ENCODE measurements at regions not wholly inside any gene's neighbourhood (a gene's known extent, or its start where the extent isn't known, plus 50 kb on each side); places are given as distances from the start of the nearest gene placed in this dataset.
"Not testable (repeated sequence)": the region's sequence is repeated elsewhere in the genome, so short reads cannot be mapped to it uniquely, and the experiment has no call there.

- DNase-seq (no peak), ATAC-seq (no peak)
- Mint-ChIP-seq H3K27me3 (no peaks in the 10 kb centered on the region), H3K9me3 (no peaks in the 10 kb centered on the region), H3K4me3 (no peak overlapping the region), H3K27ac (no peak overlapping the region), H3K4me1 (no peaks in the 10 kb centered on the region)
Measured at GRCh38 chr9:99626426-99626825, 195.3 kb upstream of the NR4A3 start.

- no peak overlapping the region for H3K4me3 Mint-ChIP-seq
- H3K27ac Mint-ChIP-seq, result no peak overlapping the region
- no peaks in the 10 kb centered on the region for H3K27me3 Mint-ChIP-seq
- DNase-seq (no peak), ATAC-seq (no peak)
- no peaks in the 10 kb centered on the region for H3K4me1 Mint-ChIP-seq
- no peaks in the 10 kb centered on the region for H3K9me3 Mint-ChIP-seq
Measured at GRCh38 chr9:99628285-99628684, 193.4 kb upstream of the NR4A3 start.

GRCh38 chr9:99628849-99629620 is 192.7 kb upstream of the NR4A3 start:
- Mint-ChIP-seq H3K27me3 (no peaks in the 10 kb centered on the region), H3K4me1 (no peaks in the 10 kb centered on the region), H3K27ac (no peak overlapping the region), H3K4me3 (no peak overlapping the region), H3K9me3 (no peaks in the 10 kb centered on the region)
- ATAC-seq (no peak), DNase-seq (no peak)

- H3K9me3 Mint-ChIP-seq, result no peaks in the 10 kb centered on the region
- H3K27me3 Mint-ChIP-seq, result no peaks in the 10 kb centered on the region
- no peak for ATAC-seq
- H3K4me1 Mint-ChIP-seq, result no peaks in the 10 kb centered on the region
- H3K4me3 Mint-ChIP-seq, result no peak overlapping the region
- no peak for DNase-seq
- H3K27ac Mint-ChIP-seq, result no peak overlapping the region
Measured at GRCh38 chr9:99632349-99633038, 189.2 kb upstream of the NR4A3 start.

- no peaks in the 10 kb centered on the region for H3K27me3 Mint-ChIP-seq
- DNase-seq, result no peak
- ATAC-seq, result no peak
- no peak overlapping the region for H3K27ac Mint-ChIP-seq
- H3K9me3 Mint-ChIP-seq, result no peaks in the 10 kb centered on the region
- H3K4me1 Mint-ChIP-seq, result no peaks in the 10 kb centered on the region
- H3K4me3 Mint-ChIP-seq, result no peak overlapping the region
Measured at GRCh38 chr9:99633265-99633664, 188.4 kb upstream of the NR4A3 start.

- Mint-ChIP-seq H3K4me3 (no peak overlapping the region), H3K27me3 (no peaks in the 10 kb centered on the region), H3K4me1 (no peaks in the 10 kb centered on the region), H3K27ac (no peak overlapping the region), H3K9me3 (no peaks in the 10 kb centered on the region)
- no peak for ATAC-seq
- DNase-seq, result no peak
Measured at GRCh38 chr9:99634186-99634585, 187.5 kb upstream of the NR4A3 start.

GRCh38 chr9:99635032-99635431 is 186.7 kb upstream of the NR4A3 start:
- no peaks in the 10 kb centered on the region for H3K27me3 Mint-ChIP-seq
- ATAC-seq, result no peak
- H3K4me3 Mint-ChIP-seq, result no peak overlapping the region
- H3K27ac Mint-ChIP-seq, result no peak overlapping the region
- no peak for DNase-seq
- no peaks in the 10 kb centered on the region for H3K4me1 Mint-ChIP-seq
- no peaks in the 10 kb centered on the region for H3K9me3 Mint-ChIP-seq

GRCh38 chr9:99637641-99638040 is 184.0 kb upstream of the NR4A3 start:
- no peak for DNase-seq
- H3K27ac Mint-ChIP-seq, result no peak overlapping the region
- no peaks in the 10 kb centered on the region for H3K4me1 Mint-ChIP-seq
- peaks cover 0 to 7% of the 10 kb centered on the region in 2 donors for H3K9me3 Mint-ChIP-seq
- no peaks in the 10 kb centered on the region for H3K27me3 Mint-ChIP-seq
- ATAC-seq, result no peak
- H3K4me3 Mint-ChIP-seq, result no peak overlapping the region

- DNase-seq (no peak), ATAC-seq (no peak)
- peaks cover 0 to 7% of the 10 kb centered on the region in 2 donors for H3K9me3 Mint-ChIP-seq
- H3K27ac Mint-ChIP-seq, result no peak overlapping the region
- no peak overlapping the region for H3K4me3 Mint-ChIP-seq
- H3K27me3 Mint-ChIP-seq, result no peaks in the 10 kb centered on the region
- H3K4me1 Mint-ChIP-seq, result no peaks in the 10 kb centered on the region
Measured at GRCh38 chr9:99638971-99639370, 182.7 kb upstream of the NR4A3 start.

- Mint-ChIP-seq H3K27ac (no peak overlapping the region), H3K4me1 (no peaks in the 10 kb centered on the region), H3K4me3 (no peak overlapping the region), H3K27me3 (peaks cover 8% of the 10 kb centered on the region), H3K9me3 (peaks cover 4 to 17% of the 10 kb centered on the region in 2 donors)
- ATAC-seq, result no peak
- DNase-seq, result no peak
Measured at GRCh38 chr9:99647604-99648003, 174.1 kb upstream of the NR4A3 start.

GRCh38 chr9:99650187-99650874 is 171.4 kb upstream of the NR4A3 start:
- H3K4me1 Mint-ChIP-seq, result no peaks in the 10 kb centered on the region
- peak overlapping the region in 1 of 2 donors; percentile 40 for H3K27ac Mint-ChIP-seq

GRCh38 chr9:99660191-99660636 is 161.5 kb upstream of the NR4A3 start:
- H3K9me3 Mint-ChIP-seq, result no peaks in the 10 kb centered on the region
- no peaks in the 10 kb centered on the region for H3K27me3 Mint-ChIP-seq
- no peak overlapping the region for H3K4me3 Mint-ChIP-seq
- H3K27ac Mint-ChIP-seq, result no peak overlapping the region
- peak; percentile 74 for ATAC-seq
- peaks cover 5% of the 10 kb centered on the region for H3K4me1 Mint-ChIP-seq
- no peak for DNase-seq

More at GRCh38 chr9:99650187-99650874, 171.4 kb upstream of the NR4A3 start:
- peaks cover 8% of the 10 kb centered on the region for H3K27me3 Mint-ChIP-seq
- H3K9me3 Mint-ChIP-seq, result peaks cover 4 to 32% of the 10 kb centered on the region in 2 donors
- DNase-seq, result no peak
- ATAC-seq, result no peak
- no peak overlapping the region for H3K4me3 Mint-ChIP-seq

- H3K27ac Mint-ChIP-seq, result no peak overlapping the region
- ATAC-seq, result no peak
- peaks cover 11% of the 10 kb centered on the region for H3K4me1 Mint-ChIP-seq
- H3K4me3 Mint-ChIP-seq, result no peak overlapping the region
- no peak for DNase-seq
- no peaks in the 10 kb centered on the region for H3K9me3 Mint-ChIP-seq
- no peaks in the 10 kb centered on the region for H3K27me3 Mint-ChIP-seq
Measured at GRCh38 chr9:99663297-99663696, 158.4 kb upstream of the NR4A3 start.

- no peak overlapping the region for H3K27ac Mint-ChIP-seq
- DNase-seq, result no peak
Measured at GRCh38 chr9:99663856-99664255, 157.8 kb upstream of the NR4A3 start.

GRCh38 chr9:99666571-99666970 is 155.1 kb upstream of the NR4A3 start:
- ATAC-seq (no peak), DNase-seq (no peak)
- Mint-ChIP-seq H3K4me3 (no peak overlapping the region), H3K27me3 (no peaks in the 10 kb centered on the region), H3K4me1 (peaks cover 6% of the 10 kb centered on the region), H3K27ac (no peak overlapping the region), H3K9me3 (no peaks in the 10 kb centered on the region)

More at GRCh38 chr9:99663856-99664255, 157.8 kb upstream of the NR4A3 start:
- Mint-ChIP-seq H3K27me3 (no peaks in the 10 kb centered on the region), H3K9me3 (no peaks in the 10 kb centered on the region), H3K4me3 (no peak overlapping the region), H3K4me1 (peaks cover 11% of the 10 kb centered on the region)
- no peak for ATAC-seq

- not testable (repeated sequence) for H3K27me3 Mint-ChIP-seq, H3K4me3 Mint-ChIP-seq, H3K4me1 Mint-ChIP-seq, H3K9me3 Mint-ChIP-seq, ATAC-seq, DNase-seq, H3K27ac Mint-ChIP-seq
Measured at GRCh38 chr9:99670886-99671285, 150.8 kb upstream of the NR4A3 start.
